Stimulated activated CD8-positive, alpha-beta memory T cell treated with anti-CD3 and anti-CD28 coated beads, Interleukin-4, amount 100 ng/mL, for 48 hours (primary cell): ENCODE measurements at regions not wholly inside any gene's neighbourhood (a gene's known extent, or its start where the extent isn't known, plus 50 kb on each side); places are given as distances from the start of the nearest gene placed in this dataset.
"Not testable (repeated sequence)": the region's sequence is repeated elsewhere in the genome, so short reads cannot be mapped to it uniquely, and the experiment has no call there.

Experiments used
- DNase-seq: peaks from one replicate; pipeline ENCODE4 v3.0.0-alpha.2; 2020

GRCh38 chr18:71327850-71328249, 1039.0 kb downstream of the SOCS6 start:
- no peak for DNase-seq

- DNase-seq, result no peak
Measured at GRCh38 chr18:71327441-71327840, 1038.6 kb downstream of the SOCS6 start.

GRCh38 chr18:71326826-71327225, 1038.0 kb downstream of the SOCS6 start:
- DNase-seq, result no peak

GRCh38 chr18:71324356-71324755, 1035.5 kb downstream of the SOCS6 start:
- DNase-seq, result no peak

GRCh38 chr18:71322201-71322600, 1033.4 kb downstream of the SOCS6 start:
- no peak for DNase-seq

- DNase-seq, result no peak
Measured at GRCh38 chr18:71321319-71321718, 1032.5 kb downstream of the SOCS6 start.

GRCh38 chr18:71304856-71305255, 1016.0 kb downstream of the SOCS6 start:
- no peak for DNase-seq

- not testable (repeated sequence) for DNase-seq
Measured at GRCh38 chr18:71303743-71304142, 1014.9 kb downstream of the SOCS6 start.

GRCh38 chr18:71301596-71301995, 1012.8 kb downstream of the SOCS6 start:
- no peak for DNase-seq

GRCh38 chr18:71294201-71294600, 1005.4 kb downstream of the SOCS6 start:
- not testable (repeated sequence) for DNase-seq

GRCh38 chr18:71293322-71293721, 1004.5 kb downstream of the SOCS6 start:
- DNase-seq, result no peak

- no peak for DNase-seq
Measured at GRCh38 chr18:71287268-71287667, 998.4 kb downstream of the SOCS6 start.

- DNase-seq, result no peak
Measured at GRCh38 chr18:71252351-71252865, 963.6 kb downstream of the SOCS6 start.

- no peak for DNase-seq
Measured at GRCh38 chr18:71250191-71250590, 961.3 kb downstream of the SOCS6 start.

GRCh38 chr18:71249791-71250190, 960.9 kb downstream of the SOCS6 start:
- no peak for DNase-seq

GRCh38 chr18:71242981-71243380, 954.1 kb downstream of the SOCS6 start:
- DNase-seq, result no peak

GRCh38 chr18:71238974-71239624, 950.3 kb downstream of the SOCS6 start:
- no peak for DNase-seq

- no peak for DNase-seq
Measured at GRCh38 chr18:71237641-71238040, 948.8 kb downstream of the SOCS6 start.

GRCh38 chr18:71233177-71233576, 944.3 kb downstream of the SOCS6 start:
- no peak for DNase-seq

GRCh38 chr18:71223486-71223885, 934.6 kb downstream of the SOCS6 start:
- DNase-seq, result no peak

- no peak for DNase-seq
Measured at GRCh38 chr18:71221405-71221804, 932.6 kb downstream of the SOCS6 start.

GRCh38 chr18:71212739-71213138, 923.9 kb downstream of the SOCS6 start:
- not testable (repeated sequence) for DNase-seq

- no peak for DNase-seq
Measured at GRCh38 chr18:71212222-71212621, 923.4 kb downstream of the SOCS6 start.

- no peak for DNase-seq
Measured at GRCh38 chr18:71209944-71210343, 921.1 kb downstream of the SOCS6 start.

- no peak for DNase-seq
Measured at GRCh38 chr18:71194438-71194837, 905.6 kb downstream of the SOCS6 start.
